CD14-positive monocyte (primary cell): ENCODE measurements at regions not wholly inside any gene's neighbourhood (a gene's known extent, or its start where the extent isn't known, plus 50 kb on each side); places are given as distances from the start of the nearest gene placed in this dataset.

Source experiments
- DNase-seq, 3 donors: peaks; one replicate each; pipeline ENCODE4 v3.0.0-alpha.2; 2011 to 2022
- H2AFZ ChIP-seq: 2 replicates; pipeline ENCODE4 v1.6.0; 2012; ENCODE audit warnings: mild to moderate bottlenecking, low read depth, low read length, inconsistent platforms; ENCODE audit not compliant: insufficient read depth, poor library complexity, severe bottlenecking
- H3K27ac ChIP-seq, 2 donors: 1 replicate in 1 of 2; 2 replicates in 1 of 2; pipeline ENCODE4 v1.5.1; 2012 to 2013; ENCODE audit warnings: low read length in 2 of 2, control low read depth in 1 of 2, inconsistent platforms in 1 of 2, low read depth in 1 of 2, mild to moderate bottlenecking in 1 of 2
- H3K27me3 ChIP-seq, 2 donors: one replicate each; pipeline versions ENCODE4 v1.6.0 to v1.6.1; 2011 to 2013; ENCODE audit warnings: low read length in 2 of 2; ENCODE audit not compliant: control insufficient read depth in 2 of 2, insufficient read depth in 2 of 2
- H3K36me3 ChIP-seq, 2 donors: replicated peaks in 1 of 2; 1 replicate in 1 of 2; 2 replicates in 1 of 2; pipeline versions ENCODE4 v1.5.1 to v1.6.1; 2012 to 2013; ENCODE audit warnings: low read length in 2 of 2, control low read depth in 1 of 2, inconsistent platforms in 1 of 2, mild to moderate bottlenecking in 1 of 2; ENCODE audit not compliant: insufficient read depth in 2 of 2, control insufficient read depth in 1 of 2
- H3K4me1 ChIP-seq, 2 donors: 1 replicate in 1 of 2; 2 replicates in 1 of 2; pipeline versions ENCODE4 v1.5.1 to v1.6.1; 2012 to 2013; ENCODE audit warnings: low read length in 2 of 2, control low read depth in 1 of 2, inconsistent platforms in 1 of 2, mild to moderate bottlenecking in 1 of 2, moderate library complexity in 1 of 2; ENCODE audit not compliant: insufficient read depth in 2 of 2, control insufficient read depth in 1 of 2
- H3K4me2 ChIP-seq: replicated peaks from 2 replicates; pipeline ENCODE3; 2012; ENCODE audit warnings: low read length, moderate library complexity, mild to moderate bottlenecking; ENCODE audit not compliant: poor library complexity, severe bottlenecking; ENCODE audit errors: extremely low read depth
- H3K4me3 ChIP-seq, 3 experiments: fragments of 200-600 bp in 1 of 3; sonication (generic) in 1 of 3; replicated peaks in 1 of 3; 1 replicate in 2 of 3; 2 replicates in 1 of 3; pipeline ENCODE4 v1.5.1; 2011 to 2013; ENCODE audit warnings: low read length in 3 of 3, mild to moderate bottlenecking in 3 of 3, control low read depth in 2 of 3, low read depth in 2 of 3, inconsistent platforms in 1 of 3, moderate library complexity in 1 of 3
- H3K79me2 ChIP-seq: 2 replicates; pipeline ENCODE4 v1.6.0; 2012; ENCODE audit warnings: mild to moderate bottlenecking, control low read depth, inconsistent platforms, low read length, moderate library complexity; ENCODE audit not compliant: insufficient read depth
- H3K9ac ChIP-seq: 2 replicates; pipeline ENCODE4 v1.6.0; 2017; ENCODE audit warnings: low read length, mild to moderate bottlenecking; ENCODE audit not compliant: insufficient read depth, poor library complexity, severe bottlenecking
- H3K9me3 ChIP-seq, 2 donors: replicated peaks in 1 of 2; 1 replicate in 1 of 2; 2 replicates in 1 of 2; pipeline versions ENCODE4 v1.5.1 to v1.6.1; 2012 to 2013; ENCODE audit warnings: low read length in 2 of 2, control low read depth in 1 of 2; ENCODE audit not compliant: control insufficient read depth in 1 of 2, insufficient read depth in 1 of 2
- H4K20me1 ChIP-seq: 2 replicates; pipeline ENCODE4 v1.6.0; 2012; ENCODE audit warnings: mild to moderate bottlenecking, low read length, control low read depth, moderate library complexity; ENCODE audit not compliant: insufficient read depth
- H3K27ac Mint-ChIP-seq, 7 donors: one replicate each; pipeline ENCODE4 v1.8.0; 2020; ENCODE audit warnings: mild to moderate bottlenecking in 7 of 7, mixed read lengths in 7 of 7, moderate library complexity in 6 of 7, inconsistent platforms in 2 of 7
- H3K27me3 Mint-ChIP-seq, 3 donors: one replicate each; pipeline ENCODE4 v1.8.0; 2021 to 2022; ENCODE audit warnings: low read depth in 3 of 3, mild to moderate bottlenecking in 3 of 3, mixed read lengths in 3 of 3, moderate library complexity in 3 of 3, inconsistent platforms in 1 of 3
- H3K36me3 Mint-ChIP-seq, 2 donors: one replicate each; pipeline ENCODE4 v1.8.0; 2020; ENCODE audit warnings: mixed read lengths in 2 of 2, inconsistent platforms in 1 of 2, mild to moderate bottlenecking in 1 of 2
- H3K4me1 Mint-ChIP-seq: one replicate; pipeline ENCODE4 v1.8.0; 2020; ENCODE audit warnings: mild to moderate bottlenecking, mixed read lengths
- H3K4me3 Mint-ChIP-seq, 2 donors: one replicate each; pipeline ENCODE4 v1.8.0; 2020; ENCODE audit warnings: mild to moderate bottlenecking in 2 of 2, mixed read lengths in 2 of 2, moderate library complexity in 1 of 2
- H3K9me3 Mint-ChIP-seq, 7 donors: one replicate each; pipeline ENCODE4 v1.8.0; 2020 to 2022; ENCODE audit warnings: mixed read lengths in 7 of 7, mild to moderate bottlenecking in 6 of 7, moderate library complexity in 6 of 7, inconsistent platforms in 2 of 7
- WGBS: methylation state at CpG from one replicate; pipeline ENCODE4 v1.1.5; 2013; ENCODE audit warnings: missing lambda C conversion rate; ENCODE audit not compliant: insufficient coverage; 5-methylcytosine and 5-hydroxymethylcytosine counted together
- intact Hi-C, 2 donors: fragments of 100-400 bp; cut with micrococcal nuclease; formaldehyde crosslinking; loops; one replicate each; pipeline versions ENCODE4 v1.15.0 to v1.15.1; 2023
- TF ChIP-seq, protein P1 (sequence below): fragments of 200-600 bp; IDR thresholded peaks from one replicate; pipeline ENCODE4 v1.8.0; 2022; ENCODE audit warnings: antibody characterized with exemption, mild to moderate bottlenecking

DNA sequence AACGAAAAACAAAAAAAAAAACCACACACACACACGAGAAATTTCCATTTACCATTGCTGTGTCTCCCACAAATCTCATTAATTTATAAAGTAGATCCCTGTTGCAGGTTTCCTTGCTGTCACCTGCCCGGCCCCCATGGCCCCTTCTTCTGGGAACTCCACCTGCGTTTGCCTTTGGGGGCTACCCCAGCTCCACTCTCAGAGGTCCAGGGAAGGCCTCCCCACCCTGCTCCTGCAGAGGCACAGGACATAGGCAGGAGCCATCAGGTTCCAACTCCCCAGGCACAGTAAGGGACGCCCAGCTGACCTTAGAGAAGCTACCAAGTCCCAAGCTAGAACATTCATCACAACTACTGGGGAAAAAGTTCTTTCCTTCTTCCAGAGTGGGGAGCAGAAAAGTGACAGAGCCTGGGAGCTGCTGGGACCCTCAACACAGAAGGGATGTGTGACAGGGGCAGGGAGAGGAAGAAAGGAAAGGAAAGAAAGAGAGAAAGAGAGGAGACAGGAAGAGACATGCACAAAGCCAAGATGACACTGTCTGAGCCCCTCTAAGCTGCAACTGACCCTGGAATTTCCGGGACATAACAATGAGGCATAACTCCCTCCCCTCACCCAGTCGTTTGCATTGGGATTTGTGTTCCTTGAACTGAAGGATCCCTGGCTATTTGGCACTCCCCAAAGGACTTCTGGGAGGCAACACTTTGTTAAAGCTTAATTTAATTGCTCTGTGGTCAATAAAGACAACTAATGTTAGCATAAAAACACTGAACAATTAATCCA, 175.7 kb downstream of the SHANK2 start:
- intact Hi-C loops, result no loop called here
- Histone ChIP-seq H3K27me3 (no peaks in the 10 kb centered on the region), H3K9me3 (no peaks in the 10 kb centered on the region), H3K4me3 (no peak overlapping the region), H3K4me2 (no peak overlapping the region), H3K9ac (no peak overlapping the region), H4K20me1 (no peaks in the 10 kb centered on the region), H3K4me1 (no peaks in the 10 kb centered on the region), H2AFZ (no peak overlapping the region), H3K27ac (no peak overlapping the region), H3K79me2 (no peaks in the 10 kb centered on the region), H3K36me3 (no peaks in the 10 kb centered on the region)
- no peaks in the 10 kb centered on the region for H3K4me1 Mint-ChIP-seq
- TF ChIP-seq, protein P1, sequence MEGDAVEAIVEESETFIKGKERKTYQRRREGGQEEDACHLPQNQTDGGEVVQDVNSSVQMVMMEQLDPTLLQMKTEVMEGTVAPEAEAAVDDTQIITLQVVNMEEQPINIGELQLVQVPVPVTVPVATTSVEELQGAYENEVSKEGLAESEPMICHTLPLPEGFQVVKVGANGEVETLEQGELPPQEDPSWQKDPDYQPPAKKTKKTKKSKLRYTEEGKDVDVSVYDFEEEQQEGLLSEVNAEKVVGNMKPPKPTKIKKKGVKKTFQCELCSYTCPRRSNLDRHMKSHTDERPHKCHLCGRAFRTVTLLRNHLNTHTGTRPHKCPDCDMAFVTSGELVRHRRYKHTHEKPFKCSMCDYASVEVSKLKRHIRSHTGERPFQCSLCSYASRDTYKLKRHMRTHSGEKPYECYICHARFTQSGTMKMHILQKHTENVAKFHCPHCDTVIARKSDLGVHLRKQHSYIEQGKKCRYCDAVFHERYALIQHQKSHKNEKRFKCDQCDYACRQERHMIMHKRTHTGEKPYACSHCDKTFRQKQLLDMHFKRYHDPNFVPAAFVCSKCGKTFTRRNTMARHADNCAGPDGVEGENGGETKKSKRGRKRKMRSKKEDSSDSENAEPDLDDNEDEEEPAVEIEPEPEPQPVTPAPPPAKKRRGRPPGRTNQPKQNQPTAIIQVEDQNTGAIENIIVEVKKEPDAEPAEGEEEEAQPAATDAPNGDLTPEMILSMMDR, result no peak
- no peak overlapping the region for H3K4me3 Mint-ChIP-seq
- H3K36me3 Mint-ChIP-seq, result no peaks in the 10 kb centered on the region
- 74% methylated on average over 3 of the region's 7 CpGs for WGBS
- H3K27me3 Mint-ChIP-seq, result peaks cover 2 to 7% (median 5%) of the 10 kb centered on the region in 3 donors
- H3K27ac Mint-ChIP-seq, result no peak overlapping the region
- DNase-seq, result no peak
- peaks cover 0 to 4% (median 0%) of the 10 kb centered on the region in 7 donors for H3K9me3 Mint-ChIP-seq

DNA sequence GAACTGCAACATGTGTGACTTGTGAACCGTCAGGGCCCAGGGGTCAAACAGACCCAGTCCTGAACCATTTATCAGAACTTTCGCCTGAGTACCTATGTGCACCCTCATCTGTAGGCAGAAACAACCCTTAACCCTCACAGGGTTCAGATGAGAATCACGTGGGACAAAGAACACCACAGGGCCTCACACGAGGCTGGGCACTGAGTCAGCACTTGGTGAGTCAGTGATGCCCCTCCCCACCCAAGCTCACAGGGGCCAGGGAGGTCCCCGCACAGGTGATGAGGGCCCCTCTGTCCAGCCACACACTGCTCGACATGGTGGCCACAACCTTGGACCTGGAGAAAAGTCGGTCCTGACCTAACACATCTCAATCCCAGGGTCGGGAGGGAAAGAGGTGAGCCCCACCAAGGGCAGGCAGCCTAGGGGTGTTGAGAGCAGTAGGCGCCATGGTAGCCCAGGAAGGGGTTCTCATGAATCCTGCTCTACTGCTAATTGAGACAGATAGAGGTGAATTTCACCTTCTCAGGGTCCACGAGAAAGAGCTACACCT, 176.4 kb downstream of the SHANK2 start:
- Histone ChIP-seq H3K4me3 (no peak overlapping the region), H3K4me2 (no peak overlapping the region), H3K9me3 (no peaks in the 10 kb centered on the region), H3K36me3 (no peaks in the 10 kb centered on the region), H2AFZ (no peak overlapping the region), H3K4me1 (no peaks in the 10 kb centered on the region), H4K20me1 (no peaks in the 10 kb centered on the region), H3K9ac (no peak overlapping the region), H3K27ac (no peak overlapping the region), H3K79me2 (no peaks in the 10 kb centered on the region), H3K27me3 (no peaks in the 10 kb centered on the region)
- Mint-ChIP-seq H3K4me1 (no peaks in the 10 kb centered on the region), H3K36me3 (no peaks in the 10 kb centered on the region), H3K27me3 (peaks cover 3 to 4% (median 4%) of the 10 kb centered on the region in 3 donors), H3K4me3 (no peak overlapping the region), H3K9me3 (peaks cover 0 to 4% (median 0%) of the 10 kb centered on the region in 7 donors), H3K27ac (no peak overlapping the region)
- intact Hi-C loops, result no loop called here
- no peak for DNase-seq
- TF ChIP-seq, protein P1, result no peak
- WGBS, result 73% methylated on average over 6 of the region's 10 CpGs
